Sigmoid colon (tissue), 4 donors: ENCODE measurements at regions not wholly inside any gene's neighbourhood (a gene's known extent, or its start where the extent isn't known, plus 50 kb on each side); places are given as distances from the start of the nearest gene placed in this dataset.

Experiments used
- CTCF ChIP-seq, 4 experiments: fragments of 450-650 bp in 3 of 4; fragments of 200-600 bp in 1 of 4; IDR thresholded peaks; one replicate each; pipeline ENCODE4 v1.5.1; 2016 to 2019; ENCODE audit warnings: antibody characterized with exemption in 4 of 4, mild to moderate bottlenecking in 3 of 4, moderate library complexity in 2 of 4
- POLR2A ChIP-seq, 2 donors: fragments of 450-650 bp; IDR thresholded peaks; one replicate each; pipeline ENCODE4 v1.6.1; 2016; ENCODE audit warnings: antibody characterized with exemption in 2 of 2, mild to moderate bottlenecking in 2 of 2, moderate library complexity in 2 of 2
- POLR2AphosphoS5 ChIP-seq, 4 donors: sonication (generic); formaldehyde crosslinking; IDR thresholded peaks; one replicate each; pipeline ENCODE4 v1.6.1; 2017; ENCODE audit warnings: antibody characterized with exemption in 4 of 4

GRCh38 chr10:71124921-71125748 lies 87.2 kb upstream of the UNC5B start:
- TF ChIP-seq POLR2A (IDR thresholded peaks at IDR 0.05) (no peak), CTCF (IDR thresholded peaks at IDR 0.05) (no peak), POLR2AphosphoS5 (IDR thresholded peaks at IDR 0.05) (no peak)
